Activated naive CD8-positive, alpha-beta T cell treated with anti-CD3 and anti-CD28 coated beads for 36 hours (primary cell): ENCODE measurements at regions not wholly inside any gene's neighbourhood (a gene's known extent, or its start where the extent isn't known, plus 50 kb on each side); places are given as distances from the start of the nearest gene placed in this dataset.

Experiments used
- DNase-seq: peaks from one replicate; pipeline ENCODE4 v3.0.0; 2021
- H3K27ac Mint-ChIP-seq: one replicate; pipeline ENCODE4 v1.8.0; 2022; ENCODE audit warnings: mild to moderate bottlenecking, moderate library complexity, mixed read lengths
- H3K27me3 Mint-ChIP-seq: one replicate; pipeline ENCODE4 v1.8.0; 2022; ENCODE audit warnings: mild to moderate bottlenecking, mixed read lengths
- H3K36me3 Mint-ChIP-seq: one replicate; pipeline ENCODE4 v1.8.0; 2021; ENCODE audit warnings: mild to moderate bottlenecking, mixed read lengths
- H3K4me1 Mint-ChIP-seq: one replicate; pipeline ENCODE4 v1.8.0; 2021; ENCODE audit warnings: mixed read lengths
- H3K4me3 Mint-ChIP-seq: one replicate; pipeline ENCODE4 v1.8.0; 2022; ENCODE audit warnings: mild to moderate bottlenecking, moderate library complexity, mixed read lengths
- H3K9me3 Mint-ChIP-seq: one replicate; pipeline ENCODE4 v1.8.0; 2022; ENCODE audit warnings: mixed read lengths

DNA sequence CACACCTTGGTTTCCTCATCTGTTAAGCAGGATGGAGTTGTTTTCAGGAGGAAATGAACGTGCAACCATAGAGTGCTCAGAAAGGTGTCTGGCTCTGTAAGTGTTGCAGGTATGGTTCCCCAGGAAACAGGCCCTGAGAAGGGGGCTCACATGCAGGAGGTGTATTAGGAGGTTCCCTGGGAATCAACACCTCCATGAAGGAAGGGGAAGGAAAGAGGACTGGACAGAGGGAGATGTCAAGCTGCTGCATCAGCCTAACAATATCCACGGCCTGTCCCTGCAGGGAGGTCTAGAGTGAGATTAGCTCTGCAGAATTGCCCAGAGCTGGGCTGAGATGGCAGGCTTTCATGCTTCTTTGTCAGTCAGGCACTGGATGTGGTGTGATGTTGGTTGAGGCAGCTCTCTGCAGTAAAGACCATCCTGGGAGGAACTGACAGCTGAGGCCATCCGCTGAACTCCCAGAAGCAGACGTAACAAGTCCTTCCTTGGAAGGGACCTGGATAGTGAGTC is 373.3 kb downstream of the ZNF536 start:
- H3K4me1 Mint-ChIP-seq = no peaks in the 10 kb centered on the region
- DNase-seq = no peak
- H3K9me3 Mint-ChIP-seq = peaks cover 8% of the 10 kb centered on the region
- peaks cover 11% of the 10 kb centered on the region for H3K27me3 Mint-ChIP-seq
- no peaks in the 10 kb centered on the region for H3K36me3 Mint-ChIP-seq
- no peak overlapping the region for H3K27ac Mint-ChIP-seq
- no peak overlapping the region for H3K4me3 Mint-ChIP-seq

GRCh38 chr19:30744741-30745475 is 372.7 kb downstream of the ZNF536 start:
- Mint-ChIP-seq H3K4me1 (no peaks in the 10 kb centered on the region), H3K27ac (no peak overlapping the region), H3K27me3 (peaks cover 11% of the 10 kb centered on the region), H3K9me3 (peaks cover 2% of the 10 kb centered on the region), H3K36me3 (no peaks in the 10 kb centered on the region), H3K4me3 (no peak overlapping the region)
- no peak for DNase-seq

DNA sequence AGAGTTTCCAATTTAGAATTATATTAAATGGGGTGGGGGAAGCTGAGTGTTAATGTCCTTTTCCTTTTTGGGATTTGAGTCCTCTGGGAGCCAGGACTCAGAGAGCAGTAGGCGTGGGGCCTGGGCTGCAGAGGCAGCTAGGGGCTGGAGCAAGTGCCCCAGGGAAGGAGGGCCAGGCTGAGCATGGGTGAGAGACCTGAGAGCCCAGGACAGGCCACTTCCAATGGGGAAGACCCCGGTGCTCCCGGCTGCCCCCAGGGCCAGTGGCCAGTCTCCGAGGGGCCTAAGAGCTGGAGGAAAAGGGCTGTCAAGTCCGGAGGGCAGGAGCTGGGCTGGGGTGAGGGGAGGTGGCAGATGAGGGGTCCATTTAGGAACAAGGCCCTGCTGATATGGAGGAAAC is 371.5 kb downstream of the ZNF536 start:
- Mint-ChIP-seq H3K36me3 (no peaks in the 10 kb centered on the region), H3K4me3 (no peak overlapping the region), H3K27ac (no peak overlapping the region), H3K27me3 (peaks cover 11% of the 10 kb centered on the region), H3K4me1 (no peaks in the 10 kb centered on the region), H3K9me3 (no peaks in the 10 kb centered on the region)
- no peak for DNase-seq

DNA sequence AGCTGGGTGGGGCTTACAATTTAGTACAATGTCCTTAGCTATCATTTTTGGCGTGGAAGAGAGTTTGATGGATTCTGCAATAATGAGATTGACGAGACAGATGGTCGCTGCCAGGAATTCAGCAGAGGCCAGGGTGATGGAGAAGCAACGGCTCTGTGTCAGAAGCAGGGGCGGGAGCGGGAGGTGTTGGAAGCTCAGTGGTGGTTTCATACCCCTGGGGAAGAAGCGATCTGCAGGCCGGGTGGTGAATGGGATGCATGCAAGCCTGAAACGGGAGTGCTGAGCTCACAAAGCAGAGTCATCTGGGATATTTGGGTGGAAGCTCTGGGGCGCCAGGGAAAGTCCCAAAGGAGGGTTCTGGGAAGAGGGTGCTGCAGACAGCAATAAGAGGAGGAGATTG is 370.8 kb downstream of the ZNF536 start:
- DNase-seq = no peak
- Mint-ChIP-seq H3K4me3 (no peak overlapping the region), H3K27me3 (peaks cover 11% of the 10 kb centered on the region), H3K27ac (no peak overlapping the region), H3K36me3 (no peaks in the 10 kb centered on the region), H3K9me3 (no peaks in the 10 kb centered on the region), H3K4me1 (no peaks in the 10 kb centered on the region)

DNA sequence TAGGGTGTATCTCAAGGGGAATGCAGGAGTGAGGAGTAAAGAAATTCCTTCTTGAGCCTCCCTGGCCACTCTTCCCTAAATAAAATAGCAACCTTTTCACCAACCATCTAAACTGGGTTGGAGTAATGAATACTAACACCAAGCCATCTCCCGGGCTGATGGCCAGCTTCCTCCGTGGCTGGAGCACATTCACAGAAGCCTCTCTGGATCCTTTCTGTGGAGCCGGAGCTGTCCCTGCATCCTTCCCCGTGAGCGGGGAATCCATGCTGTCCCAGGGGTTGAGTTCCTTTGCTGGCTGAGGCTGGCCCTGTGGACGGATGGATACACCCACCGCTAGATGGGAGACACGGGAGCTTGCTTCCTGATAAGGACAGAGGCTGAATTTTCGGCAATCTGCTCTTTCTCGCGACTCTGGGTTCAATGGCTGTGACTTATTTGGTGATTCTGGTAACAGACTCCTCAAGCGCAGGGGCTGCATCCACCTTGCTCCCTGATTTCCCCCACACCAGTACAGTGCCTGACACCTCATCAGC is 370.3 kb downstream of the ZNF536 start:
- H3K27me3 Mint-ChIP-seq = peaks cover 11% of the 10 kb centered on the region

DNA sequence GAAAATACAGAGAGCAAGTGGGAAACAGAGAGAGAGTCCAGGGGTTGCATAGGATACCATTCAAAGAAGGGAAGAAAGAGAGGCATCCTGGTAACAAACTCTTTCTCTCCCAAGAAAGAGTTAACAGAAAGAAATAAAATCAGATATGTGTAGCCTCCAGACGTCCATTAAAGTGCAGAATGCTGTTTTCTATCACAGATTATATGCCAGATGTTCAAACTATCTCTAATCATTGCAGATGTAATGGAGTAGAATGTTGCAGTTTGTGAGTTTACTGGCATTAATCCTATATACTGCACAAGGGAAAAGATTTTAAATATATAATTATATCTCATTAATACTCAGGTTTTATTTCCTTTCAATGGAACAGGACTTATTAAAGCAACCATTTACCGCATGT is 369.4 kb downstream of the ZNF536 start:
- H3K4me3 Mint-ChIP-seq = no peak overlapping the region
- H3K27ac Mint-ChIP-seq = no peak overlapping the region
- peaks cover 16% of the 10 kb centered on the region for H3K27me3 Mint-ChIP-seq
- H3K9me3 Mint-ChIP-seq = no peaks in the 10 kb centered on the region
- no peaks in the 10 kb centered on the region for H3K4me1 Mint-ChIP-seq
- H3K36me3 Mint-ChIP-seq = no peaks in the 10 kb centered on the region
- no peak for DNase-seq

More for the DNA sequence above, 370.3 kb downstream of the ZNF536 start:
- Mint-ChIP-seq H3K4me1 (no peaks in the 10 kb centered on the region), H3K4me3 (no peak overlapping the region), H3K27ac (no peak overlapping the region), H3K9me3 (no peaks in the 10 kb centered on the region), H3K36me3 (no peaks in the 10 kb centered on the region)
- DNase-seq = no peak

GRCh38 chr19:30739394-30739793 is 367.2 kb downstream of the ZNF536 start:
- DNase-seq = no peak
- no peak overlapping the region for H3K4me3 Mint-ChIP-seq
- peaks cover 17% of the 10 kb centered on the region for H3K27me3 Mint-ChIP-seq
- H3K9me3 Mint-ChIP-seq = no peaks in the 10 kb centered on the region
- no peak overlapping the region for H3K27ac Mint-ChIP-seq
- no peaks in the 10 kb centered on the region for H3K4me1 Mint-ChIP-seq
- H3K36me3 Mint-ChIP-seq = no peaks in the 10 kb centered on the region

- Mint-ChIP-seq H3K4me3 (no peak overlapping the region), H3K4me1 (no peaks in the 10 kb centered on the region), H3K36me3 (no peaks in the 10 kb centered on the region), H3K27me3 (peaks cover 11% of the 10 kb centered on the region), H3K27ac (no peak overlapping the region), H3K9me3 (no peaks in the 10 kb centered on the region)
- DNase-seq = no peak
Observed at GRCh38 chr19:30738047-30738446, 365.9 kb downstream of the ZNF536 start.

DNA sequence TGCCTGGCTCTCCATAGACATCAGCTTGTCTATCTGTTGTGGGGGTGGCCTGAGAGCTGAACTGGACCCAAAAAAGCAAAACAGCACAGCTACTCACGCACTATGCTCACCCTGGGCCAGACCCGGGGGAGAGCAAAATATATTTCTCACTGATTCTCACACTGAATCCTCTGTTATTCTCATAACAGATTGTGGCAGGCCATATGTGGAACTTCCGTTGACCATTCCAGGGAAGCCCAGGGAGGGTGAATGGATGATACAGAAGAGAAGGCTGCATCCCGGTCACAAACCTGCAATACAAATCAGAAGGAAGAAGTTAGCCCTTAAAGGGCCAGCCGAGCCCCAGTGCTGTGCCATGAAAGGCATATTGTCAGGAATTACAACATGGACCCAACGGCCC is 362.5 kb downstream of the ZNF536 start:
- H3K36me3 Mint-ChIP-seq = no peaks in the 10 kb centered on the region
- peaks cover 6% of the 10 kb centered on the region for H3K27me3 Mint-ChIP-seq
- no peak overlapping the region for H3K4me3 Mint-ChIP-seq
- no peaks in the 10 kb centered on the region for H3K4me1 Mint-ChIP-seq
- H3K27ac Mint-ChIP-seq = no peak overlapping the region
- no peaks in the 10 kb centered on the region for H3K9me3 Mint-ChIP-seq
- DNase-seq = no peak

DNA sequence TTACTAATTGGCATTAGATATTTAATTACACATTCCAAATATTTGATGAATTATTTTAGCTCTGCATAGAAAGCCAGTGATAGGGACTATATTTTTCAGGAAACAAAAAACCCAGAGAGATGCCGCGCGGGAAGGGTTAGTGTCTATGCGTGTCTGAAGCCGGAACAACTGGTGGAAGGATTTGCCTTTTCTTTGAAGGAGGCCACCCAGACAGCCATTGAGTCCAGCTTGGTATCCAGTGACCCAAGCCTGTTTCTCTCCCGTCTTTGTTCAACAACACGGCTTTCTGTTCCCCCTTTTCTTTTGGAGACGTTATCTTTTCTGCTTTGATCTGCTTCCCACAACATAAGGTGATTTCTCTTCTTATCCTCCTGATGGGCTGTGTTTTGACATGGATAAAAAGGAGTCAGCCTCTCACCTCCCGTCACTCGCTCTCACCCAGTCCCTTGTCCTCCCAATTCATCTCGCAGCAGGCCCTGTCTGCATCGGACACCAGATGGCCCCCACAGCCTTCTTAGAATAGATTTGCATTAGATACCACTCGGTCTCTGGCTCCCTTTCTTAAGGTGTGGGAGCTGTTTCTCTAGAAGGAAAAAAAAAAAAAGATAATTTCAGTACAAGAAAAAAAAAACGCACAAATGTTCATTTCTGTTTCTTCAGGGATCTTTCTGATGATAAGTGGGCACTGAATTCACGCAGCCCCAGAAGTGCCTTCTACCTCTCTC is 361.8 kb downstream of the ZNF536 start:
- no peak for DNase-seq
- no peak overlapping the region for H3K4me3 Mint-ChIP-seq
- H3K27ac Mint-ChIP-seq = no peak overlapping the region
- H3K9me3 Mint-ChIP-seq = no peaks in the 10 kb centered on the region
- peaks cover 6% of the 10 kb centered on the region for H3K27me3 Mint-ChIP-seq
- H3K36me3 Mint-ChIP-seq = no peaks in the 10 kb centered on the region
- no peaks in the 10 kb centered on the region for H3K4me1 Mint-ChIP-seq

GRCh38 chr19:30731591-30731990 is 359.4 kb downstream of the ZNF536 start:
- H3K4me1 Mint-ChIP-seq = no peaks in the 10 kb centered on the region
- H3K27ac Mint-ChIP-seq = no peak overlapping the region
- H3K36me3 Mint-ChIP-seq = no peaks in the 10 kb centered on the region
- H3K4me3 Mint-ChIP-seq = no peak overlapping the region
- no peak for DNase-seq
- peaks cover 1% of the 10 kb centered on the region for H3K27me3 Mint-ChIP-seq
- H3K9me3 Mint-ChIP-seq = no peaks in the 10 kb centered on the region

- Mint-ChIP-seq H3K9me3 (no peaks in the 10 kb centered on the region), H3K36me3 (no peaks in the 10 kb centered on the region), H3K27me3 (no peaks in the 10 kb centered on the region), H3K27ac (no peak overlapping the region), H3K4me1 (no peaks in the 10 kb centered on the region), H3K4me3 (no peak overlapping the region)
- DNase-seq = no peak
Observed at GRCh38 chr19:30729451-30729850, 357.3 kb downstream of the ZNF536 start.

- Mint-ChIP-seq H3K36me3 (no peaks in the 10 kb centered on the region), H3K27ac (no peak overlapping the region)
Observed at GRCh38 chr19:30722761-30723160, 350.6 kb downstream of the ZNF536 start.

GRCh38 chr19:30722186-30722585 is 350.0 kb downstream of the ZNF536 start:
- Mint-ChIP-seq H3K27ac (no peak overlapping the region), H3K4me1 (peaks cover 4% of the 10 kb centered on the region), H3K4me3 (no peak overlapping the region), H3K27me3 (peaks cover 19% of the 10 kb centered on the region), H3K9me3 (no peaks in the 10 kb centered on the region), H3K36me3 (no peaks in the 10 kb centered on the region)
- DNase-seq = no peak

More at GRCh38 chr19:30722761-30723160, 350.6 kb downstream of the ZNF536 start:
- Mint-ChIP-seq H3K27me3 (peaks cover 19% of the 10 kb centered on the region), H3K4me3 (no peak overlapping the region), H3K4me1 (peaks cover 4% of the 10 kb centered on the region), H3K9me3 (no peaks in the 10 kb centered on the region)
- no peak for DNase-seq

- Mint-ChIP-seq H3K36me3 (no peaks in the 10 kb centered on the region), H3K4me1 (peaks cover 4% of the 10 kb centered on the region), H3K9me3 (no peaks in the 10 kb centered on the region), H3K4me3 (peak overlapping the region; percentile 56), H3K27me3 (peaks cover 19% of the 10 kb centered on the region), H3K27ac (no peak overlapping the region)
- no peak for DNase-seq
Observed at GRCh38 chr19:30719999-30720345, 347.8 kb downstream of the ZNF536 start.
